Fibroblast of pulmonary artery (primary cell): ENCODE measurements at regions not wholly inside any gene's neighbourhood (a gene's known extent, or its start where the extent isn't known, plus 50 kb on each side); places are given as distances from the start of the nearest gene placed in this dataset.

ENCODE experiments used
- DNase-seq: peaks from one replicate; pipeline ENCODE4 v3.0.0-alpha.2; 2010; ENCODE audit warnings: low read depth
- H3K4me3 ChIP-seq: replicated peaks from 2 replicates; pipeline ENCODE4 v1.5.1; 2011; ENCODE audit warnings: low read depth, mild to moderate bottlenecking, control low read depth, low read length, moderate library complexity
- CTCF ChIP-seq: IDR thresholded peaks from 2 replicates; pipeline ENCODE4 v1.5.1; 2011; ENCODE audit warnings: mild to moderate bottlenecking, control low read depth, low read length, inconsistent platforms; ENCODE audit errors: missing control alignments

GRCh38 chr5:124300815-124301621 is 445.4 kb downstream of the ZNF608 start:
- H3K4me3 ChIP-seq, result no peak overlapping the region
- TF ChIP-seq CTCF, result no peak
- no peak for DNase-seq

- TF ChIP-seq CTCF, result no peak
- H3K4me3 ChIP-seq, result no peak overlapping the region
- DNase-seq, result no peak
Measured at GRCh38 chr5:124297826-124298225, 448.6 kb downstream of the ZNF608 start.

GRCh38 chr5:124292322-124292855 is 454.1 kb downstream of the ZNF608 start:
- TF ChIP-seq CTCF, result no peak
- no peak overlapping the region for H3K4me3 ChIP-seq
- DNase-seq, result no peak

- DNase-seq, result no peak
- no peak for TF ChIP-seq CTCF
- no peak overlapping the region for H3K4me3 ChIP-seq
Measured at GRCh38 chr5:124289641-124290311, 456.7 kb downstream of the ZNF608 start.

GRCh38 chr5:124289130-124289529 is 457.3 kb downstream of the ZNF608 start:
- TF ChIP-seq CTCF, result no peak
- no peak overlapping the region for H3K4me3 ChIP-seq
- no peak for DNase-seq

- DNase-seq, result no peak
- no peak overlapping the region for H3K4me3 ChIP-seq
- TF ChIP-seq CTCF, result no peak
Measured at GRCh38 chr5:124287813-124288212, 458.6 kb downstream of the ZNF608 start.

- DNase-seq, result no peak
- TF ChIP-seq CTCF, result no peak
- no peak overlapping the region for H3K4me3 ChIP-seq
Measured at GRCh38 chr5:124285733-124286132, 460.7 kb downstream of the ZNF608 start.
